H9 (cell line): ENCODE measurements at regions not wholly inside any gene's neighbourhood (a gene's known extent, or its start where the extent isn't known, plus 50 kb on each side); places are given as distances from the start of the nearest gene placed in this dataset.

ENCODE experiments used
- DNase-seq: peaks from one replicate; pipeline ENCODE4 v3.0.0-alpha.2; 2017
- H2AFZ ChIP-seq: one replicate; pipeline ENCODE4 v1.6.1; 2013; ENCODE audit warnings: mild to moderate bottlenecking, low read length, control low read depth, moderate library complexity
- H2AK5ac ChIP-seq: 2 replicates; pipeline ENCODE4 v1.6.1; 2013; ENCODE audit warnings: low read length, control low read depth, mixed read lengths; ENCODE audit not compliant: insufficient read length
- H2BK120ac ChIP-seq: one replicate; pipeline ENCODE4 v1.6.1; 2013; ENCODE audit warnings: low read depth, mild to moderate bottlenecking, low read length, control low read depth, inconsistent platforms; ENCODE audit not compliant: poor library complexity, severe bottlenecking
- H2BK12ac ChIP-seq: 2 replicates; pipeline ENCODE4 v1.6.1; 2013; ENCODE audit warnings: low read length, control low read depth, mixed read lengths, low read depth; ENCODE audit not compliant: insufficient read length
- H2BK15ac ChIP-seq: 2 replicates; pipeline ENCODE4 v1.6.1; 2013; ENCODE audit warnings: low read depth, low read length, control low read depth
- H2BK20ac ChIP-seq: one replicate; pipeline ENCODE4 v1.6.1; 2013; ENCODE audit warnings: low read depth, mild to moderate bottlenecking, low read length, control low read depth, inconsistent platforms; ENCODE audit not compliant: poor library complexity, severe bottlenecking
- H2BK5ac ChIP-seq: 2 replicates; pipeline ENCODE4 v1.6.1; 2013; ENCODE audit warnings: low read length, control low read depth, mixed read lengths; ENCODE audit not compliant: insufficient read length
- H3K14ac ChIP-seq: 2 replicates; pipeline ENCODE4 v1.6.1; 2013; ENCODE audit warnings: low read length, control low read depth; ENCODE audit not compliant: insufficient read depth
- H3K18ac ChIP-seq: 2 replicates; pipeline ENCODE4 v1.6.1; 2013; ENCODE audit warnings: low read depth, mild to moderate bottlenecking, mixed read lengths, low read length, control low read depth; ENCODE audit not compliant: insufficient read length
- H3K23ac ChIP-seq: 2 replicates; pipeline ENCODE4 v1.6.1; 2013; ENCODE audit warnings: low read length, control low read depth, mixed read lengths, low read depth; ENCODE audit not compliant: insufficient read length
- H3K23me2 ChIP-seq: 2 replicates; pipeline ENCODE4 v1.6.1; 2013; ENCODE audit warnings: low read depth, mild to moderate bottlenecking, mixed read lengths, low read length, control low read depth; ENCODE audit not compliant: insufficient read length, poor library complexity, severe bottlenecking
- H3K27ac ChIP-seq: 2 replicates; pipeline ENCODE4 v1.5.1; 2013; ENCODE audit warnings: low read length, control low read depth, mixed read lengths, low read depth; ENCODE audit not compliant: insufficient read length
- H3K27me3 ChIP-seq: 2 replicates; pipeline ENCODE4 v1.6.1; 2013; ENCODE audit warnings: low read length, control low read depth, inconsistent platforms; ENCODE audit not compliant: insufficient read depth
- H3K4ac ChIP-seq: 2 replicates; pipeline ENCODE4 v1.6.1; 2013; ENCODE audit warnings: low read depth, mild to moderate bottlenecking, control low read depth, inconsistent platforms, low read length, moderate library complexity
- H3K4me1 ChIP-seq: 2 replicates; pipeline ENCODE4 v1.6.1; 2013; ENCODE audit warnings: low read length, control low read depth, inconsistent platforms; ENCODE audit not compliant: insufficient read depth
- H3K4me2 ChIP-seq: 2 replicates; pipeline ENCODE4 v1.6.1; 2013; ENCODE audit warnings: low read length, control low read depth, mixed read lengths; ENCODE audit not compliant: insufficient read length, insufficient read depth
- H3K56ac ChIP-seq: 2 replicates; pipeline ENCODE4 v1.6.1; 2013; ENCODE audit warnings: low read depth, mild to moderate bottlenecking, mixed read lengths, low read length, control low read depth; ENCODE audit not compliant: insufficient read length
- H3K79me1 ChIP-seq: 2 replicates; pipeline ENCODE4 v1.6.1; 2013; ENCODE audit warnings: low read depth, mild to moderate bottlenecking, moderate library complexity, low read length, control low read depth, inconsistent platforms; ENCODE audit not compliant: insufficient read depth, poor library complexity, severe bottlenecking
- H3K79me2 ChIP-seq: 2 replicates; pipeline ENCODE4 v1.6.1; 2013; ENCODE audit warnings: low read length, control low read depth, inconsistent platforms; ENCODE audit not compliant: insufficient read depth
- H3K9ac ChIP-seq: 2 replicates; pipeline ENCODE4 v1.6.1; 2013; ENCODE audit warnings: low read length, control low read depth, mixed read lengths; ENCODE audit not compliant: insufficient read length; ENCODE audit errors: extremely low read depth
- H3K9me3 ChIP-seq: one replicate; pipeline ENCODE4 v1.6.1; 2013; ENCODE audit warnings: low read depth, low read length, inconsistent platforms; ENCODE audit not compliant: control insufficient read depth
- H3T11ph ChIP-seq: one replicate; pipeline ENCODE4 v1.6.1; 2013; ENCODE audit warnings: mild to moderate bottlenecking, low read length, control low read depth, inconsistent platforms
- H4K20me1 ChIP-seq: one replicate; pipeline ENCODE4 v1.6.1; 2013; ENCODE audit not compliant: control insufficient read depth, insufficient read length, insufficient read depth
- H4K5ac ChIP-seq: 2 replicates; pipeline ENCODE4 v1.6.1; 2013; ENCODE audit warnings: low read depth, mild to moderate bottlenecking, mixed read lengths, low read length, control low read depth; ENCODE audit not compliant: insufficient read length
- H4K8ac ChIP-seq: replicated peaks from 2 replicates; pipeline ENCODE4 v1.6.1; 2013; ENCODE audit warnings: low read length, control low read depth, mixed read lengths, low read depth; ENCODE audit not compliant: insufficient read length
- H4K91ac ChIP-seq: 2 replicates; pipeline ENCODE4 v1.6.1; 2013; ENCODE audit warnings: low read depth, mild to moderate bottlenecking, moderate library complexity, mixed read lengths, low read length, control low read depth; ENCODE audit not compliant: insufficient read length
- H3K27ac Mint-ChIP-seq, 3 experiments: 2 replicates in 2 of 3; 3 replicates in 1 of 3; pipeline ENCODE4 v1.8.0; 2020 to 2021; ENCODE audit warnings: mixed read lengths in 3 of 3, mild to moderate bottlenecking in 1 of 3, moderate library complexity in 1 of 3
- H3K27me3 Mint-ChIP-seq: 2 replicates; pipeline ENCODE4 v1.8.0; 2021; ENCODE audit warnings: low read depth, mild to moderate bottlenecking, moderate library complexity, mixed read lengths
- H3K36me3 Mint-ChIP-seq, 3 experiments: 2 replicates in 2 of 3; 3 replicates in 1 of 3; pipeline ENCODE4 v1.8.0; 2020 to 2021; ENCODE audit warnings: low read depth in 3 of 3, mixed read lengths in 3 of 3; ENCODE audit not compliant: insufficient read depth in 1 of 3
- H3K4me1 Mint-ChIP-seq, 2 experiments: 2 replicates each; pipeline ENCODE4 v1.8.0; 2020; ENCODE audit warnings: mixed read lengths in 2 of 2
- H3K4me3 Mint-ChIP-seq, 2 experiments: 2 replicates in 1 of 2; 3 replicates in 1 of 2; pipeline ENCODE4 v1.8.0; 2020 to 2021; ENCODE audit warnings: mild to moderate bottlenecking in 2 of 2, mixed read lengths in 2 of 2, moderate library complexity in 1 of 2
- H3K9me3 Mint-ChIP-seq, 2 experiments: 2 replicates in 1 of 2; 3 replicates in 1 of 2; pipeline ENCODE4 v1.8.0; 2020; ENCODE audit warnings: mild to moderate bottlenecking in 2 of 2, mixed read lengths in 2 of 2, moderate library complexity in 1 of 2
- WGBS: extraction: QIAGEN DNeasy Blood & Tissue Kit; methylation state at CpG from one replicate; pipeline ENCODE4 v1.1.7; 2013; ENCODE audit warnings: missing lambda C conversion rate, low lambda C conversion rate, mixed read lengths; ENCODE audit not compliant: insufficient read length; ENCODE audit errors: extremely low coverage; 5-methylcytosine and 5-hydroxymethylcytosine counted together
- TF ChIP-seq, protein P1 (sequence below): fragments of 200-600 bp; sonication (generic); conservative IDR thresholded peaks from 3 replicates; pipeline ENCODE4 v1.8.0; 2021; ENCODE audit warnings: antibody characterized with exemption, mild to moderate bottlenecking

DNA sequence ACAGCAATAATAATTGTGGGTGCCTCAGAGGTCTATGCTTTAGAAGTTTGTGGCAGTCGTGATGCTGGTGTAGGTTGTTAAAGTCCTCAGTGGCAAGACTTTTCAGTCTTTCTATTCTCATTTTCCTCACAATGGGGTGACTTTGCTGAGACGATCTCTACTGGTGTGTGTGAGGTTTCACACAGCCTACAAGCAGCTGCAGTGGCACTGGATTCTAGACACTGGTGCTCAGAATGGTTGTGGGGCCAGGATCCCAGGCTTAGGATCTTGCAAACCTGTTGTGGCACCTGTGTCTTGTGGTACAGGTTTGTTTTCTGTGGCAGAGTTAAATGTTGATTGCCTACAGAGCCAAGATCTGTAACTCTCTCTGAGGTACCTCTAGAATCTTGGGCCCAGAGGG is 581.2 kb downstream of the PTPRC start:
- no peak overlapping the region for H3K14ac ChIP-seq

More for the DNA sequence above, 581.2 kb downstream of the PTPRC start:
- Histone ChIP-seq H2BK15ac (no peak overlapping the region), H3K18ac (no peak overlapping the region), H3T11ph (no peak overlapping the region), H3K4me2 (no peak overlapping the region), H4K5ac (no peak overlapping the region), H2AFZ (no peak overlapping the region), H3K23me2 (no peaks in the 10 kb centered on the region), H3K27ac (no peak overlapping the region), H3K56ac (no peak overlapping the region), H4K91ac (no peak overlapping the region), H3K79me1 (no peaks in the 10 kb centered on the region), H2AK5ac (no peak overlapping the region), H3K23ac (no peak overlapping the region), H4K20me1 (no peaks in the 10 kb centered on the region), H3K27me3 (no peaks in the 10 kb centered on the region), H2BK12ac (no peak overlapping the region), H3K9ac (no peak overlapping the region), H3K4ac (no peak overlapping the region), H2BK120ac (no peak overlapping the region), H3K4me1 (no peaks in the 10 kb centered on the region; the same call in 1 of the 2 replicates), H2BK5ac (no peak overlapping the region), H3K79me2 (no peaks in the 10 kb centered on the region), H4K8ac (no peak overlapping the region), H2BK20ac (no peak overlapping the region), H3K9me3 (no peaks in the 10 kb centered on the region)
- no CpG with 5 or more reads among the region's 2 CpGs for WGBS
- no peak for DNase-seq
- TF ChIP-seq, protein P1, sequence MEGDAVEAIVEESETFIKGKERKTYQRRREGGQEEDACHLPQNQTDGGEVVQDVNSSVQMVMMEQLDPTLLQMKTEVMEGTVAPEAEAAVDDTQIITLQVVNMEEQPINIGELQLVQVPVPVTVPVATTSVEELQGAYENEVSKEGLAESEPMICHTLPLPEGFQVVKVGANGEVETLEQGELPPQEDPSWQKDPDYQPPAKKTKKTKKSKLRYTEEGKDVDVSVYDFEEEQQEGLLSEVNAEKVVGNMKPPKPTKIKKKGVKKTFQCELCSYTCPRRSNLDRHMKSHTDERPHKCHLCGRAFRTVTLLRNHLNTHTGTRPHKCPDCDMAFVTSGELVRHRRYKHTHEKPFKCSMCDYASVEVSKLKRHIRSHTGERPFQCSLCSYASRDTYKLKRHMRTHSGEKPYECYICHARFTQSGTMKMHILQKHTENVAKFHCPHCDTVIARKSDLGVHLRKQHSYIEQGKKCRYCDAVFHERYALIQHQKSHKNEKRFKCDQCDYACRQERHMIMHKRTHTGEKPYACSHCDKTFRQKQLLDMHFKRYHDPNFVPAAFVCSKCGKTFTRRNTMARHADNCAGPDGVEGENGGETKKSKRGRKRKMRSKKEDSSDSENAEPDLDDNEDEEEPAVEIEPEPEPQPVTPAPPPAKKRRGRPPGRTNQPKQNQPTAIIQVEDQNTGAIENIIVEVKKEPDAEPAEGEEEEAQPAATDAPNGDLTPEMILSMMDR, result no peak
- no peaks in the 10 kb centered on the region; a peak in 1 of 7 replicates for H3K36me3 Mint-ChIP-seq
- H3K27me3 Mint-ChIP-seq, result no peaks in the 10 kb centered on the region
- no peak overlapping the region for H3K4me3 Mint-ChIP-seq
- H3K27ac Mint-ChIP-seq, result peak overlapping the region in 1 of 3 experiments; percentile 36; a peak in 1 of 7 replicates
- H3K4me1 Mint-ChIP-seq, result peaks cover 0 to 6% of the 10 kb centered on the region in 2 experiments; a peak in 2 of 4 replicates
- H3K9me3 Mint-ChIP-seq, result peaks cover 0 to 2% of the 10 kb centered on the region in 2 experiments; a peak in 1 of 5 replicates
